KOPT-K1 (cell line): ENCODE measurements at regions not wholly inside any gene's neighbourhood (a gene's known extent, or its start where the extent isn't known, plus 50 kb on each side); places are given as distances from the start of the nearest gene placed in this dataset.

Experiments
- H3K27ac ChIP-seq: fragments of 200-600 bp; sonication (generic); 2 replicates; pipeline ENCODE4 v1.5.1; 2016; ENCODE audit warnings: antibody characterized with exemption, mild to moderate bottlenecking, low read depth, low read length; ENCODE audit not compliant: poor library complexity, severe bottlenecking
- H3K36me3 ChIP-seq: fragments of 200-600 bp; sonication (generic); 2 replicates; pipeline ENCODE4 v1.5.1; 2017; ENCODE audit warnings: antibody characterized with exemption, mild to moderate bottlenecking, low read length, moderate library complexity; ENCODE audit not compliant: insufficient read depth
- H3K9me3 ChIP-seq: fragments of 200-600 bp; sonication (generic); 2 replicates; pipeline ENCODE4 v1.5.1; 2017; ENCODE audit warnings: antibody characterized with exemption, low read length, mild to moderate bottlenecking; ENCODE audit not compliant: insufficient read depth, poor library complexity, severe bottlenecking

- Histone ChIP-seq H3K27ac (no peak overlapping the region), H3K9me3 (no peaks in the 10 kb centered on the region), H3K36me3 (no peaks in the 10 kb centered on the region)
These were observed 514.6 kb downstream of the TLE4 start for GRCh38 chr9:80086386-80086785.

GRCh38 chr9:80085668-80086067, 513.9 kb downstream of the TLE4 start:
- Histone ChIP-seq H3K9me3 (no peaks in the 10 kb centered on the region), H3K36me3 (no peaks in the 10 kb centered on the region), H3K27ac (no peak overlapping the region)

- Histone ChIP-seq H3K36me3 (no peaks in the 10 kb centered on the region), H3K27ac (no peak overlapping the region), H3K9me3 (no peaks in the 10 kb centered on the region)
These were observed 510.4 kb downstream of the TLE4 start for GRCh38 chr9:80082213-80082612.

- no peaks in the 10 kb centered on the region for H3K36me3 ChIP-seq
- H3K9me3 ChIP-seq, result no peaks in the 10 kb centered on the region
- no peak overlapping the region for H3K27ac ChIP-seq
These were observed 507.1 kb downstream of the TLE4 start for GRCh38 chr9:80078826-80079225.

GRCh38 chr9:80077059-80077458, 505.3 kb downstream of the TLE4 start:
- Histone ChIP-seq H3K9me3 (no peaks in the 10 kb centered on the region), H3K27ac (no peak overlapping the region), H3K36me3 (no peaks in the 10 kb centered on the region)

GRCh38 chr9:80076162-80076561, 504.4 kb downstream of the TLE4 start:
- no peaks in the 10 kb centered on the region for H3K9me3 ChIP-seq
- no peaks in the 10 kb centered on the region for H3K36me3 ChIP-seq
- H3K27ac ChIP-seq, result no peak overlapping the region

- Histone ChIP-seq H3K9me3 (no peaks in the 10 kb centered on the region), H3K27ac (no peak overlapping the region), H3K36me3 (no peaks in the 10 kb centered on the region)
These were observed 502.7 kb downstream of the TLE4 start for GRCh38 chr9:80074439-80074838.

GRCh38 chr9:80072451-80072850, 500.7 kb downstream of the TLE4 start:
- Histone ChIP-seq H3K27ac (no peak overlapping the region), H3K36me3 (no peaks in the 10 kb centered on the region), H3K9me3 (no peaks in the 10 kb centered on the region)

- no peaks in the 10 kb centered on the region for H3K9me3 ChIP-seq
These were observed 498.4 kb downstream of the TLE4 start for GRCh38 chr9:80070071-80070742.

GRCh38 chr9:80066931-80067330, 495.2 kb downstream of the TLE4 start:
- Histone ChIP-seq H3K36me3 (no peaks in the 10 kb centered on the region), H3K9me3 (no peaks in the 10 kb centered on the region), H3K27ac (no peak overlapping the region)

More at GRCh38 chr9:80070071-80070742, 498.4 kb downstream of the TLE4 start:
- no peak overlapping the region for H3K27ac ChIP-seq
- no peaks in the 10 kb centered on the region for H3K36me3 ChIP-seq

GRCh38 chr9:80062567-80062966, 490.8 kb downstream of the TLE4 start:
- no peak overlapping the region for H3K27ac ChIP-seq
- no peaks in the 10 kb centered on the region for H3K9me3 ChIP-seq
- H3K36me3 ChIP-seq, result no peaks in the 10 kb centered on the region

GRCh38 chr9:80061940-80062339, 490.2 kb downstream of the TLE4 start:
- no peak overlapping the region for H3K27ac ChIP-seq
- H3K9me3 ChIP-seq, result no peaks in the 10 kb centered on the region
- no peaks in the 10 kb centered on the region for H3K36me3 ChIP-seq

GRCh38 chr9:80061096-80061495, 489.3 kb downstream of the TLE4 start:
- no peaks in the 10 kb centered on the region for H3K36me3 ChIP-seq
- H3K9me3 ChIP-seq, result no peaks in the 10 kb centered on the region
- no peak overlapping the region for H3K27ac ChIP-seq

GRCh38 chr9:80059979-80060378, 488.2 kb downstream of the TLE4 start:
- no peaks in the 10 kb centered on the region for H3K36me3 ChIP-seq

GRCh38 chr9:80059191-80059590, 487.4 kb downstream of the TLE4 start:
- no peaks in the 10 kb centered on the region for H3K36me3 ChIP-seq
- no peaks in the 10 kb centered on the region for H3K9me3 ChIP-seq
- H3K27ac ChIP-seq, result no peak overlapping the region

More at GRCh38 chr9:80059979-80060378, 488.2 kb downstream of the TLE4 start:
- Histone ChIP-seq H3K27ac (no peak overlapping the region), H3K9me3 (no peaks in the 10 kb centered on the region)

GRCh38 chr9:80052830-80053229, 481.1 kb downstream of the TLE4 start:
- H3K36me3 ChIP-seq, result no peaks in the 10 kb centered on the region
- no peaks in the 10 kb centered on the region for H3K9me3 ChIP-seq
- H3K27ac ChIP-seq, result no peak overlapping the region
